HCT116 (cell line): ENCODE measurements at regions not wholly inside any gene's neighbourhood (a gene's known extent, or its start where the extent isn't known, plus 50 kb on each side); places are given as distances from the start of the nearest gene placed in this dataset.

ENCODE experiments used
- ATAC-seq: fragments of 200-7000 bp; cut with Tn5 transposase; 2 replicates; pipeline ENCODE4 v1.9.1; 2020; ENCODE audit warnings: mild to moderate bottlenecking, moderate library complexity
- BruUV-seq: library from RNA; stranded (reverse); fragments of 400-500 nt; replicated peaks from 2 replicates; lab custom pipeline; 2021; lab: Mats Ljungman, UMichigan
- CTCF ChIA-PET: fragments of 300-600 bp; sonication (Branson Sonifier 250); formaldehyde crosslinking; loops from one replicate; lab custom pipeline; 2021; ENCODE audit warnings: antibody characterized with exemption; lab: Charles Lee
- POLR2A ChIA-PET: fragments of 300-600, 350-600 bp; sonication (Branson Sonifier 250); formaldehyde crosslinking; loops from one replicate; lab custom pipeline; 2021; ENCODE audit warnings: antibody characterized with exemption; lab: Charles Lee
- RAD21 ChIA-PET, 2 experiments: fragments of 300-600 bp; sonication (Branson Sonifier 250); formaldehyde crosslinking; loops; one replicate each; lab custom pipeline; 2023; ENCODE audit warnings: low total read pairs in 2 of 2; ENCODE audit not compliant: uncharacterized antibody in 2 of 2, unreplicated experiment in 2 of 2, low non-redundant PET in 1 of 2; lab: Charles Lee
- DNase-seq: peaks from one replicate; pipeline ENCODE4 v3.0.0-alpha.2; 2010; ENCODE audit warnings: low read depth, low spot score
- H2AFZ ChIP-seq: fragments of 200-600 bp; shearing (Covaris generic), sonication (generic); 2 replicates; pipeline ENCODE4 v1.6.1; 2017; ENCODE audit warnings: low read depth, mixed run types, mixed read lengths, antibody characterized with exemption, low read length; ENCODE audit not compliant: poor library complexity, severe bottlenecking
- H3K27ac ChIP-seq: 2 replicates; pipeline ENCODE4 v1.5.1; 2012; ENCODE audit warnings: low read depth, low read length
- H3K27me3 ChIP-seq: fragments of 200-600 bp; sonication (generic); 2 replicates; pipeline ENCODE4 v1.6.1; 2016; ENCODE audit warnings: mixed run types, low read length, mixed read lengths; ENCODE audit not compliant: insufficient read depth
- H3K36me3 ChIP-seq, 2 experiments: fragments of 200-500 bp in 1 of 2; fragments of 200-600 bp in 1 of 2; sonication (Bioruptor generic) in 1 of 2; sonication (generic) in 1 of 2; 2 replicates each; pipeline versions ENCODE4 v1.5.1 to v1.6.1; 2014 to 2016; ENCODE audit warnings: low read length in 2 of 2, inconsistent platforms in 1 of 2, mixed read lengths in 1 of 2, mixed run types in 1 of 2; ENCODE audit not compliant: insufficient read depth in 2 of 2, control insufficient read depth in 1 of 2
- H3K4me1 ChIP-seq, 2 experiments: fragments of 200-600 bp in 1 of 2; sonication (generic) in 1 of 2; 2 replicates each; pipeline versions ENCODE4 v1.5.1 to v1.6.1; 2012 to 2017; ENCODE audit warnings: low read length in 2 of 2, inconsistent platforms in 1 of 2, mild to moderate bottlenecking in 1 of 2, mixed read lengths in 1 of 2, mixed run types in 1 of 2, moderate library complexity in 1 of 2; ENCODE audit not compliant: insufficient read depth in 2 of 2, control insufficient read depth in 1 of 2
- H3K4me2 ChIP-seq: fragments of 200-600 bp; sonication (generic); 2 replicates; pipeline ENCODE4 v1.6.1; 2017; ENCODE audit warnings: mixed run types, low read length, mixed read lengths
- H3K4me3 ChIP-seq, 2 experiments: fragments of 200-600 bp in 1 of 2; sonication (generic) in 1 of 2; replicated peaks in 1 of 2; 2 replicates each; pipeline ENCODE4 v1.5.1; 2011 to 2016; ENCODE audit warnings: low read length in 2 of 2, control low read depth in 1 of 2, low read depth in 1 of 2, mild to moderate bottlenecking in 1 of 2, mixed read lengths in 1 of 2, mixed run types in 1 of 2
- H3K79me2 ChIP-seq: fragments of 200-600 bp; sonication (generic); 2 replicates; pipeline ENCODE4 v1.6.1; 2017; ENCODE audit warnings: mild to moderate bottlenecking, mixed run types, low read length, moderate library complexity, mixed read lengths; ENCODE audit not compliant: insufficient read depth
- H3K9ac ChIP-seq: fragments of 200-600 bp; sonication (generic); 2 replicates; pipeline ENCODE4 v1.6.1; 2016; ENCODE audit warnings: low read length, mixed read lengths
- H3K9me2 ChIP-seq: fragments of 200-600 bp; sonication (generic), shearing (Covaris generic); 2 replicates; pipeline ENCODE4 v1.6.1; 2017; ENCODE audit warnings: mixed run types, mild to moderate bottlenecking, moderate library complexity; ENCODE audit not compliant: insufficient read depth
- H3K9me3 ChIP-seq, 2 experiments: fragments of 200-500 bp in 1 of 2; fragments of 200-600 bp in 1 of 2; sonication (Bioruptor generic) in 1 of 2; sonication (generic) in 1 of 2; 2 replicates each; pipeline ENCODE4 v1.6.1; 2014 to 2017; ENCODE audit warnings: low read length in 2 of 2, mixed read lengths in 2 of 2, inconsistent platforms in 1 of 2, low read depth in 1 of 2, mild to moderate bottlenecking in 1 of 2, mixed run types in 1 of 2, moderate library complexity in 1 of 2; ENCODE audit not compliant: control insufficient read depth in 1 of 2, insufficient read depth in 1 of 2
- H4K20me1 ChIP-seq: fragments of 200-600 bp; sonication (generic), shearing (Covaris generic); 2 replicates; pipeline ENCODE4 v1.6.1; 2017; ENCODE audit warnings: mixed run types, mild to moderate bottlenecking, moderate library complexity; ENCODE audit not compliant: insufficient read depth
- CBX3 ChIP-seq: IDR thresholded peaks from 2 replicates; pipeline ENCODE4 v1.6.1; 2012; ENCODE audit warnings: low read depth
- EGR1 ChIP-seq: IDR thresholded peaks from 2 replicates; pipeline ENCODE4 v1.6.1; 2012; ENCODE audit warnings: low read depth
- ELF1 ChIP-seq: IDR thresholded peaks from 2 replicates; pipeline ENCODE4 v1.6.1; 2012; ENCODE audit warnings: low read depth, borderline replicate concordance
- EZH2phosphoT487 ChIP-seq: fragments of 200-600 bp; IDR thresholded peaks from 2 replicates; pipeline ENCODE4 v1.6.1; 2018; ENCODE audit warnings: antibody characterized with exemption, borderline replicate concordance
- FOSL1 ChIP-seq: IDR thresholded peaks from 2 replicates; pipeline ENCODE4 v1.6.1; 2012; ENCODE audit warnings: low read depth
- JUND ChIP-seq: IDR thresholded peaks from 2 replicates; pipeline ENCODE4 v1.6.1; 2012
- POLR2A ChIP-seq: IDR thresholded peaks from 2 replicates; pipeline ENCODE4 v1.7.0; 2011; ENCODE audit warnings: borderline replicate concordance; ENCODE audit not compliant: insufficient read depth, insufficient read length; ENCODE audit errors: extremely low read depth
- POLR2AphosphoS5 ChIP-seq: IDR thresholded peaks from 2 replicates; pipeline ENCODE4 v1.6.1; 2011; ENCODE audit warnings: mild to moderate bottlenecking, low read depth, low read length, moderate library complexity
- REST ChIP-seq: IDR thresholded peaks from 2 replicates; pipeline ENCODE4 v1.6.1; 2012; ENCODE audit warnings: low read depth
- SIN3A ChIP-seq: IDR thresholded peaks from 2 replicates; pipeline ENCODE4 v1.6.1; 2012; ENCODE audit warnings: low read depth
- SRF ChIP-seq: IDR thresholded peaks from 2 replicates; pipeline ENCODE4 v1.6.1; 2012; ENCODE audit warnings: low read depth
- TCF7L2 ChIP-seq: IDR thresholded peaks from 2 replicates; pipeline ENCODE4 v1.7.0; 2011; ENCODE audit warnings: borderline replicate concordance, inconsistent platforms; ENCODE audit not compliant: insufficient read depth, insufficient read length; ENCODE audit errors: extremely low read depth
- YY1 ChIP-seq: IDR thresholded peaks from 2 replicates; pipeline ENCODE4 v1.6.1; 2011; ENCODE audit warnings: low read length, low read depth, moderate library complexity, mild to moderate bottlenecking; ENCODE audit not compliant: insufficient replicate concordance; ENCODE audit errors: extremely low read depth
- ZNF274 ChIP-seq: fragments of 200-500 bp; sonication (Bioruptor generic); IDR thresholded peaks from 2 replicates; pipeline ENCODE4 v1.6.1; 2014; ENCODE audit warnings: mild to moderate bottlenecking, low read depth, low read length, inconsistent platforms
- intact Hi-C: fragments of 100-400 bp; cut with micrococcal nuclease; formaldehyde crosslinking; loops from 2 replicates; pipeline ENCODE4 v1.10.0; 2022
- TF ChIP-seq, protein P1 (sequence below): IDR thresholded peaks from 2 replicates; pipeline ENCODE4 v1.6.1; 2012
- TF ChIP-seq, protein P2 (sequence below): IDR thresholded peaks from 2 replicates; pipeline ENCODE4 v1.6.1; 2011; ENCODE audit warnings: mild to moderate bottlenecking, low read length, moderate library complexity; ENCODE audit not compliant: insufficient replicate concordance; ENCODE audit errors: extremely low read depth
- TF ChIP-seq, protein P3 (sequence below): IDR thresholded peaks from 2 replicates; pipeline ENCODE4 v1.6.1; 2012
- TF ChIP-seq, protein P4 (sequence below), 3 experiments: fragments of 200-600 bp in 1 of 3; sonication (generic) in 1 of 3; IDR thresholded peaks in 2 of 3; conservative IDR thresholded peaks in 1 of 3; 2 replicates each; pipeline ENCODE4 v1.5.1; 2012 to 2017; ENCODE audit warnings: low read depth in 2 of 3, low read length in 2 of 3, antibody characterized with exemption in 1 of 3, borderline replicate concordance in 1 of 3, control low read depth in 1 of 3, mild to moderate bottlenecking in 1 of 3, mixed read lengths in 1 of 3, mixed run types in 1 of 3, moderate library complexity in 1 of 3; ENCODE audit not compliant: insufficient read depth in 1 of 3

- Histone ChIP-seq H3K4me2 (no peak overlapping the region), H3K36me3 (no peaks in the 10 kb centered on the region), H3K9me2 (no peaks in the 10 kb centered on the region), H3K4me3 (no peak overlapping the region), H4K20me1 (no peaks in the 10 kb centered on the region), H2AFZ (no peak overlapping the region), H3K4me1 (no peaks in the 10 kb centered on the region), H3K9ac (no peak overlapping the region), H3K27ac (no peak overlapping the region), H3K79me2 (no peaks in the 10 kb centered on the region), H3K27me3 (no peaks in the 10 kb centered on the region), H3K9me3 (no peaks in the 10 kb centered on the region; a peak in 1 of 4 replicates)
- BruUV-seq = no TSS peak
- ChIA-PET POLR2A (no interaction called here), CTCF (no interaction called here), RAD21 (no interaction called here)
- TF ChIP-seq FOSL1 = no peak
- TF ChIP-seq REST = no peak
- TF ChIP-seq EZH2phosphoT487 = no peak
- TF ChIP-seq POLR2AphosphoS5 = no peak
- TF ChIP-seq, protein P1, sequence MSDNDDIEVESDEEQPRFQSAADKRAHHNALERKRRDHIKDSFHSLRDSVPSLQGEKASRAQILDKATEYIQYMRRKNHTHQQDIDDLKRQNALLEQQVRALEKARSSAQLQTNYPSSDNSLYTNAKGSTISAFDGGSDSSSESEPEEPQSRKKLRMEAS = no peak
- TF ChIP-seq, protein P2, sequence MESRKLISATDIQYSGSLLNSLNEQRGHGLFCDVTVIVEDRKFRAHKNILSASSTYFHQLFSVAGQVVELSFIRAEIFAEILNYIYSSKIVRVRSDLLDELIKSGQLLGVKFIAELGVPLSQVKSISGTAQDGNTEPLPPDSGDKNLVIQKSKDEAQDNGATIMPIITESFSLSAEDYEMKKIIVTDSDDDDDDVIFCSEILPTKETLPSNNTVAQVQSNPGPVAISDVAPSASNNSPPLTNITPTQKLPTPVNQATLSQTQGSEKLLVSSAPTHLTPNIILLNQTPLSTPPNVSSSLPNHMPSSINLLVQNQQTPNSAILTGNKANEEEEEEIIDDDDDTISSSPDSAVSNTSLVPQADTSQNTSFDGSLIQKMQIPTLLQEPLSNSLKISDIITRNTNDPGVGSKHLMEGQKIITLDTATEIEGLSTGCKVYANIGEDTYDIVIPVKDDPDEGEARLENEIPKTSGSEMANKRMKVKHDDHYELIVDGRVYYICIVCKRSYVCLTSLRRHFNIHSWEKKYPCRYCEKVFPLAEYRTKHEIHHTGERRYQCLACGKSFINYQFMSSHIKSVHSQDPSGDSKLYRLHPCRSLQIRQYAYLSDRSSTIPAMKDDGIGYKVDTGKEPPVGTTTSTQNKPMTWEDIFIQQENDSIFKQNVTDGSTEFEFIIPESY = no peak
- no peak for TF ChIP-seq CBX3
- TF ChIP-seq ZNF274 = no peak
- TF ChIP-seq JUND = no peak
- TF ChIP-seq POLR2A = no peak
- no peak for TF ChIP-seq ELF1
- TF ChIP-seq EGR1 = no peak
- no peak for TF ChIP-seq SRF
- TF ChIP-seq, protein P3, sequence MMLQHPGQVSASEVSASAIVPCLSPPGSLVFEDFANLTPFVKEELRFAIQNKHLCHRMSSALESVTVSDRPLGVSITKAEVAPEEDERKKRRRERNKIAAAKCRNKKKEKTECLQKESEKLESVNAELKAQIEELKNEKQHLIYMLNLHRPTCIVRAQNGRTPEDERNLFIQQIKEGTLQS = no peak
- TF ChIP-seq YY1 = no peak
- TF ChIP-seq, protein P4, sequence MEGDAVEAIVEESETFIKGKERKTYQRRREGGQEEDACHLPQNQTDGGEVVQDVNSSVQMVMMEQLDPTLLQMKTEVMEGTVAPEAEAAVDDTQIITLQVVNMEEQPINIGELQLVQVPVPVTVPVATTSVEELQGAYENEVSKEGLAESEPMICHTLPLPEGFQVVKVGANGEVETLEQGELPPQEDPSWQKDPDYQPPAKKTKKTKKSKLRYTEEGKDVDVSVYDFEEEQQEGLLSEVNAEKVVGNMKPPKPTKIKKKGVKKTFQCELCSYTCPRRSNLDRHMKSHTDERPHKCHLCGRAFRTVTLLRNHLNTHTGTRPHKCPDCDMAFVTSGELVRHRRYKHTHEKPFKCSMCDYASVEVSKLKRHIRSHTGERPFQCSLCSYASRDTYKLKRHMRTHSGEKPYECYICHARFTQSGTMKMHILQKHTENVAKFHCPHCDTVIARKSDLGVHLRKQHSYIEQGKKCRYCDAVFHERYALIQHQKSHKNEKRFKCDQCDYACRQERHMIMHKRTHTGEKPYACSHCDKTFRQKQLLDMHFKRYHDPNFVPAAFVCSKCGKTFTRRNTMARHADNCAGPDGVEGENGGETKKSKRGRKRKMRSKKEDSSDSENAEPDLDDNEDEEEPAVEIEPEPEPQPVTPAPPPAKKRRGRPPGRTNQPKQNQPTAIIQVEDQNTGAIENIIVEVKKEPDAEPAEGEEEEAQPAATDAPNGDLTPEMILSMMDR (IDR thresholded peaks at IDR 0.05 in 2 of 3, conservative IDR thresholded peaks at IDR 0.05 in 1 of 3; ENCODE audit: borderline replicate concordance in 1 of 3, insufficient read depth in 1 of 3, low read depth in 2 of 3, low read length in 2 of 3) = no peak
- TF ChIP-seq TCF7L2 = no peak
- TF ChIP-seq SIN3A = no peak
- intact Hi-C loops = no loop called here
- DNase-seq = no peak
- no peak for ATAC-seq
Measured at GRCh38 chr22:22997988-22998387, 72.3 kb upstream of the GNAZ start.
